ENCODE measurements at regions not wholly inside any gene's neighbourhood (a gene's known extent, or its start where the extent isn't known, plus 50 kb on each side); places are given as distances from the start of the nearest gene placed in this dataset.

GRCh38 chr3:187798126-187798525 is 52.9 kb upstream of the BCL6 start:
- TF ChIP-seq SUZ12 (IDR thresholded peaks at IDR 0.05; ENCODE audit: extremely low read depth, insufficient read depth, insufficient read length) = no peak
- no peak for TF ChIP-seq YY1 (IDR thresholded peaks at IDR 0.05; ENCODE audit: insufficient read depth, insufficient read length)
- no peak for TF ChIP-seq ZNF274 (IDR thresholded peaks at IDR 0.05; ENCODE audit: low read depth, low read length)
